Skeletal muscle satellite cell (primary cell): ENCODE measurements at regions not wholly inside any gene's neighbourhood (a gene's known extent, or its start where the extent isn't known, plus 50 kb on each side); places are given as distances from the start of the nearest gene placed in this dataset.

ENCODE experiments used
- H3K27me3 ChIP-seq: 2 replicates; pipeline ENCODE4 v1.7.0; 2013; ENCODE audit warnings: low read length; ENCODE audit not compliant: control insufficient read depth, insufficient read depth
- H3K36me3 ChIP-seq: 2 replicates; pipeline ENCODE4 v1.7.0; 2013; ENCODE audit warnings: mild to moderate bottlenecking, control low read depth, low read length; ENCODE audit not compliant: insufficient read depth
- H3K4me1 ChIP-seq: 2 replicates; pipeline ENCODE4 v1.7.0; 2013; ENCODE audit warnings: low read length; ENCODE audit not compliant: control insufficient read depth, insufficient read depth
- H3K4me2 ChIP-seq: 2 replicates; pipeline ENCODE4 v1.7.0; 2013; ENCODE audit warnings: mild to moderate bottlenecking, low read length
- H3K4me3 ChIP-seq: 2 replicates; pipeline ENCODE4 v1.7.0; 2013; ENCODE audit warnings: low read length
- H3K9ac ChIP-seq: 2 replicates; pipeline ENCODE4 v1.7.0; 2013; ENCODE audit warnings: mild to moderate bottlenecking, low read depth, low read length, moderate library complexity
- H3K9me3 ChIP-seq: replicated peaks from 2 replicates; pipeline ENCODE4 v1.7.0; 2013; ENCODE audit warnings: mild to moderate bottlenecking, control low read depth, low read length

DNA sequence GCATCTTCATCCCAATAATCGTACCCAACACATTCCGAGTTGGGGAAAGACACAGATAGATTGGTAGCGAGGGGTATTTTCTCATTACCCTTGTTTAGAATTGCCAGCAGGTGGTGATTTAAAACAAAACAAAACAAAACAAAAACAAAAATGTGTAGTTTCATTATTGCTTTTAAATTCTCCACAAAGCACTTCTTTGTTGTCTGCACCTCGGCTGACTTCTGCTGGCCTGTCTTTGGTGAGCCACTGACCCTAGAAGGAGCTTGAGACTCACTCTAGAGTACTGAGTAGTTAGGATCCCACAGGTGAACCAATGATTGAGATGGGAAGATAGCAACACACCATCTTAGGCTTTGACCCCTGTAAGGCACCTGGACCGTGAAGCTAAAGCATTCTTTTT, 105.4 kb upstream of the BET1 start:
- Histone ChIP-seq H3K9me3 (no peaks in the 10 kb centered on the region), H3K4me3 (no peak overlapping the region), H3K4me2 (no peak overlapping the region), H3K4me1 (no peaks in the 10 kb centered on the region), H3K27me3 (no peaks in the 10 kb centered on the region), H3K9ac (no peak overlapping the region), H3K36me3 (no peaks in the 10 kb centered on the region)

DNA sequence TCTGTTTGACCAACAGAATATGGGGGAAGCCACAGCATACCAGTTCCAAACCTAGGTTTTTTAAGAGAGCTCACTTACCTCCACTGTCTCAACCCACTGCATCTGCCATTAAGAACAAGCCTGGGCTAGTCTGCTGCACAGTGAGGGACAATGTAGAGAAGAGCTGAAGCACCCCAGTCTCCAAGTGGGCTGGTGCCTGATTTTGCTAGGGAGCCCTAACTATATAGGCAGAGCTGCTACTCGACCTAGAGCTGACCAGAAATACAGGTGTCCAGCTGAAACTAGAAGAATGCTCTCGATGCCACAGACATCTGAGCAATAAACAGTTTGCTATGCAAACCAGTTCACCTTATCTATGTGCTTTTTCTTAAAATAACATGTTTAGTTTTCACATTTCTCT, 106.9 kb upstream of the BET1 start:
- H3K4me2 ChIP-seq: no peak overlapping the region
- H3K27me3 ChIP-seq: no peaks in the 10 kb centered on the region
- no peaks in the 10 kb centered on the region for H3K4me1 ChIP-seq
- H3K36me3 ChIP-seq: no peaks in the 10 kb centered on the region
- no peak overlapping the region for H3K9ac ChIP-seq
- H3K9me3 ChIP-seq: no peaks in the 10 kb centered on the region
- no peak overlapping the region for H3K4me3 ChIP-seq

GRCh38 chr7:94115316-94115715, 111.2 kb upstream of the BET1 start:
- Histone ChIP-seq H3K27me3 (no peaks in the 10 kb centered on the region), H3K4me2 (no peak overlapping the region), H3K4me3 (no peak overlapping the region), H3K36me3 (no peaks in the 10 kb centered on the region), H3K9ac (no peak overlapping the region), H3K9me3 (no peaks in the 10 kb centered on the region), H3K4me1 (no peaks in the 10 kb centered on the region)

DNA sequence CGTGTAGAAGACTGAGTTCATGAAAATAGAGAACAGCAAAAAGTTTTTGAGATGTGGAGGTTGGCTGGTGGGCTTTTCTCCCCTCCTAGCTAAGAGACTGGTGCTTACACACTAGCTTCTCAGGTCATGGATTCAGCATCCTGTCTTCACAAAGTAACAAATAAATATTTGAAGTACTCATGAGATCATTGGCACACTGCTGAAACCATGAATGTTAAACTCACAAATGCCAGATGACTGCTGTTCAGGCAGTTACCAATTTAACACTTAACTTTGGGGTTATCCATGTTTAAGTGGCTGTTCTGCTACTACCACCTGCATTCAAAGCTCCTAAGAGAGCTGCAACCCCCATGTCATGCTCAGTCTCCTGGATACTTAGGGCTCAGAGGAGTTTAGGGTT, 119.0 kb upstream of the BET1 start:
- Histone ChIP-seq H3K9ac (no peak overlapping the region), H3K4me1 (no peaks in the 10 kb centered on the region), H3K9me3 (no peaks in the 10 kb centered on the region), H3K36me3 (no peaks in the 10 kb centered on the region), H3K4me2 (no peak overlapping the region), H3K4me3 (no peak overlapping the region), H3K27me3 (no peaks in the 10 kb centered on the region)

GRCh38 chr7:94127026-94127425, 122.9 kb upstream of the BET1 start:
- H3K36me3 ChIP-seq: no peaks in the 10 kb centered on the region
- no peaks in the 10 kb centered on the region for H3K27me3 ChIP-seq
- H3K4me2 ChIP-seq: no peak overlapping the region
- no peaks in the 10 kb centered on the region for H3K9me3 ChIP-seq
- no peak overlapping the region for H3K9ac ChIP-seq
- peaks cover 24% of the 10 kb centered on the region for H3K4me1 ChIP-seq
- no peak overlapping the region for H3K4me3 ChIP-seq

DNA sequence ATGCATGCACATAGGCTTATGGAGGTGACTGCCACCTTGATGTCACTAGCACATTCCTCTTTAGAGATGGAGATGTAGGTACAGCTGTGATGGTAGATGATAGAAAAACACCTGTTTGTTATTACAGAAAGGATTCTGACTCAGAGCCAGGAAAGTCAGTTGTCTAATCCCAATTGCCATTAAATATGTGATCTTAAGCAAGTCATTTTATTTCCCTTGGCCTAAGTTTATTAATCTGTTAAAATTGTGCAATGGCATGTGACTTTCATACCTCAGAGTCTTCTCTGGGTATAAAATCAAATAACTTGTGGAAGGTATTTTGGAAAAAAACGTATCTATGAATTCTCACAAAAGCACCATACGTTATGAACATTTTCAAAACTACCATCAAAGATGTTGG, 123.9 kb upstream of the BET1 start:
- Histone ChIP-seq H3K4me2 (no peak overlapping the region), H3K4me3 (no peak overlapping the region), H3K27me3 (no peaks in the 10 kb centered on the region), H3K9me3 (no peaks in the 10 kb centered on the region), H3K9ac (no peak overlapping the region), H3K4me1 (peaks cover 24% of the 10 kb centered on the region), H3K36me3 (no peaks in the 10 kb centered on the region)

GRCh38 chr7:94129443-94130140, 125.4 kb upstream of the BET1 start:
- Histone ChIP-seq H3K4me2 (peak overlapping the region; percentile 57), H3K9me3 (no peaks in the 10 kb centered on the region), H3K27me3 (no peaks in the 10 kb centered on the region), H3K36me3 (no peaks in the 10 kb centered on the region), H3K4me3 (no peak overlapping the region), H3K9ac (peak overlapping the region; percentile 34), H3K4me1 (peaks cover 32% of the 10 kb centered on the region)

DNA sequence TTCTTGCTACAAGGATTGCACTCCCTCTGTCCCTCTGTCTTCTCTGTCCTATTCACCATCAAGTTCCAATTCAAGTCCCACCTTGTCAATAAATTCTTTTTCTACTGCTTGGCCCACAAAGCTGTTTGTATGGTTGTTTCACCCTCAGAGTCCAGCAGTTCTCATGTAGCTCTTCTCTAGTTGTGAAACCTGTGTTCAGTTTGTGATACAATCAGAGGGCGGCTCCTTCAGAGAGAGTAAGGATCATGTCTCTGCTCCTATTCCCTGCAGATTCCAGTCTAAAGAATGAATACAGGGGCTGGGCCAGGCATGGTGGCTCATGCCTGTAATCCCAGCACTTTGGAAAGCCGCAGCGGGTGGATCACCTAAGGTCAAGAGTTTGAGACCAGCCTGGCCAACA, 126.6 kb upstream of the BET1 start:
- H3K4me3 ChIP-seq: no peak overlapping the region
- H3K4me1 ChIP-seq: peaks cover 39% of the 10 kb centered on the region
- H3K9ac ChIP-seq: no peak overlapping the region
- H3K27me3 ChIP-seq: no peaks in the 10 kb centered on the region
- H3K4me2 ChIP-seq: no peak overlapping the region
- H3K36me3 ChIP-seq: no peaks in the 10 kb centered on the region
- H3K9me3 ChIP-seq: no peaks in the 10 kb centered on the region

GRCh38 chr7:94133460-94133859, 129.3 kb upstream of the BET1 start:
- Histone ChIP-seq H3K27me3 (no peaks in the 10 kb centered on the region), H3K4me2 (no peak overlapping the region), H3K4me1 (peaks cover 39% of the 10 kb centered on the region), H3K9me3 (no peaks in the 10 kb centered on the region), H3K36me3 (no peaks in the 10 kb centered on the region), H3K9ac (no peak overlapping the region), H3K4me3 (no peak overlapping the region)

DNA sequence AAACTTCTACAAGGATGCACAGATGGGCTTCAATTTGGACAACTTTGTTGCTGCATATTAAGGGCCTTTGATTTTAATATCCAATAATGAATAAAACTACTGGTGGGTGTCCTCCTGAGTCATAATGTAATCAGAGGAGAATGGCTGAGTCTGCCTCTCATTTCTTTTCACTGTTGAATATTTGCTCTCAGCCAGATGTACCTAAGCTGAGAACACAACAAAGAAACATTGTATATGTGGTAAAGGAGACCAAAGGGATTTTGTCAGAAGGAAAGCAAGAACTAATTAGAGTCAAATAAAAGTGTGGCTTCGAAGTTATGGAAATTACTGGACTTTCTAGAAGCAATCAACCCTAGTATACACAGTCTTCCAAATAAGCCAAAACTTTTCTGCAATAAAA, 131.0 kb upstream of the BET1 start:
- H3K4me3 ChIP-seq: no peak overlapping the region
- no peaks in the 10 kb centered on the region for H3K36me3 ChIP-seq
- H3K4me1 ChIP-seq: peaks cover 23% of the 10 kb centered on the region
- H3K27me3 ChIP-seq: no peaks in the 10 kb centered on the region
- H3K9me3 ChIP-seq: no peaks in the 10 kb centered on the region
- H3K9ac ChIP-seq: no peak overlapping the region
- H3K4me2 ChIP-seq: no peak overlapping the region

DNA sequence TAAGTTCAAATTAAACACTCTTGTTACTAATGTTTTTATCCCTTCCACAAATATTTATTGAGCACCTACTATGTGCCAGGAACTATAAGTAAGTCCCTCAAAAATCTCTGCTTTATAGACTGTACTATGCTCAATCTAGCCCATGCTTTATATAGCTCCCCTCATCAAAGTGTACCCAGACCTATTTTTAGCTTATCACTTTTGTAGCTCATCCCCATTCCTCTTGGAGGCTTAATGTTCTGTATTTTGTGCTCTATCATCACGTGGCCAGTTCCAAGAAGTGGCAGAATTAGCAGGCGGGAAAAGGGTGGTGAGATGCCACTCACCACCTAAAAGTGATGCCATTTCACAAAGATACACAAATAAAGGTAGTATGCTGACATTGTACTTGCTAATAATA, 138.1 kb upstream of the BET1 start:
- Histone ChIP-seq H3K27me3 (no peaks in the 10 kb centered on the region), H3K4me1 (peaks cover 26% of the 10 kb centered on the region), H3K4me2 (no peak overlapping the region), H3K4me3 (no peak overlapping the region), H3K9ac (no peak overlapping the region), H3K36me3 (no peaks in the 10 kb centered on the region), H3K9me3 (no peaks in the 10 kb centered on the region)

DNA sequence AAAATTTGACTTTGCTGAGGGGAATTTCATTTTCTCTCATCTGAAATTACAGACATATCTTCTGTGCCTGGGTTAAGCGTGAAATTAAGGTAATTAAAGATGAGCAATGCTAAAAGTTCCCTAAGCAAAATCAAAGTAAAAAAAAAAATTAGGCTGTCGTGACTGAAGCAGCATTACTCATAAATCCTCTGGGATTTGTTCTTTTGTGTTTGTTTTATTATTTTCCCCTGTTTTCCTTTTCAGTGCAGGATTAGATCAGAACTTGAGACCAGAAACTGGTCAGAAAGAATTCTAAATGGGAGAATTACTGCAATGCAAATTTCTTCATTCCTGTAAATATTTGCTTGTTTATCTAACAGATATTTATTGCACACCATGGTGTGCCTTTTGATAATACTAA, 141.4 kb upstream of the BET1 start:
- peak overlapping the region; percentile 29 for H3K9ac ChIP-seq
- H3K4me1 ChIP-seq: peaks cover 38% of the 10 kb centered on the region

More for the DNA sequence above, 141.4 kb upstream of the BET1 start:
- peak overlapping the region; percentile 8 for H3K4me3 ChIP-seq
- peak overlapping the region; percentile 38 for H3K4me2 ChIP-seq
- no peaks in the 10 kb centered on the region for H3K27me3 ChIP-seq
- H3K9me3 ChIP-seq: no peaks in the 10 kb centered on the region
- H3K36me3 ChIP-seq: no peaks in the 10 kb centered on the region
